ENCODE measurements at regions not wholly inside any gene's neighbourhood (a gene's known extent, or its start where the extent isn't known, plus 50 kb on each side); places are given as distances from the start of the nearest gene placed in this dataset.

DNA sequence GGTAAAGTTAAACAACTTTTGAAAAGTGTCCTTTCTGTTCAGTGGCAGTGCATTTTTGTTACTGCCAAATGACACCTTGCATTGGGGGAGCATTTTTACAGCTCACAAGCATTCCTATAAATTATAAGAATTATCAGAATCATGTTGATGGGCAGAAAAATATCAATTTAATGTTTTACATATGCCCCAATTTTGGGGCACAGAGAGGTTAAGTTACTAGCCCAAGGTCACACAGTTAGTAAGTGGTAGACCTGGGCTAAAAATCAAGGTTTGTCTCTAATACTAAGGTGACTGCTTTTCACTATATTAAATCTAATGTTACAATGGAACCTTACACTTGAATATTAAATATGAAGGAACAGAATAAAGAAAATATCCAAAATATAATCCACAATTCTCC lies 180.1 kb upstream of the IVNS1ABP start:
- H3K9me3 Mint-ChIP-seq: no peaks in the 10 kb centered on the region
- ATAC-seq (ENCODE audit: low read depth) (no peak), DNase-seq (no peak)
- POLR2A ChIA-PET: interaction anchor here (0.6 to 1.5 kb wide), 2 partner anchors 30 to 180 kb away, joined by 3 to 7 read pairs; partner anchors contain the start of gene IVNS1ABP
- CTCF ChIA-PET: no interaction called here
- no peak overlapping the region for H3K4me3 Mint-ChIP-seq
- TF ChIP-seq CTCF (IDR thresholded peaks at IDR 0.05): no peak
- intact Hi-C loops (cut with micrococcal nuclease): no loop called here
- no peaks in the 10 kb centered on the region for H3K4me1 Mint-ChIP-seq
- peaks cover 2% of the 10 kb centered on the region for H3K27me3 Mint-ChIP-seq
- no peak overlapping the region for H3K27ac Mint-ChIP-seq
- no peaks in the 10 kb centered on the region for H3K36me3 Mint-ChIP-seq (ENCODE audit: low read depth)

GRCh38 chr1:185495898-185496297 lies 178.9 kb upstream of the IVNS1ABP start:
- ATAC-seq (ENCODE audit: low read depth) (no peak), DNase-seq (no peak)
- no peaks in the 10 kb centered on the region for H3K4me1 Mint-ChIP-seq
- CTCF ChIA-PET: no interaction called here
- intact Hi-C loops (cut with micrococcal nuclease): no loop called here
- POLR2A ChIA-PET: interaction anchor here (1.5 kb wide), 1 partner anchor 178 kb away, joined by 7 read pairs; the partner anchor contains the start of gene IVNS1ABP
- peaks cover 2% of the 10 kb centered on the region for H3K27me3 Mint-ChIP-seq
- H3K27ac Mint-ChIP-seq: no peak overlapping the region
- H3K36me3 Mint-ChIP-seq (ENCODE audit: low read depth): no peaks in the 10 kb centered on the region
- no peak for TF ChIP-seq CTCF (IDR thresholded peaks at IDR 0.05)
- H3K9me3 Mint-ChIP-seq: no peaks in the 10 kb centered on the region
- no peak overlapping the region for H3K4me3 Mint-ChIP-seq

DNA sequence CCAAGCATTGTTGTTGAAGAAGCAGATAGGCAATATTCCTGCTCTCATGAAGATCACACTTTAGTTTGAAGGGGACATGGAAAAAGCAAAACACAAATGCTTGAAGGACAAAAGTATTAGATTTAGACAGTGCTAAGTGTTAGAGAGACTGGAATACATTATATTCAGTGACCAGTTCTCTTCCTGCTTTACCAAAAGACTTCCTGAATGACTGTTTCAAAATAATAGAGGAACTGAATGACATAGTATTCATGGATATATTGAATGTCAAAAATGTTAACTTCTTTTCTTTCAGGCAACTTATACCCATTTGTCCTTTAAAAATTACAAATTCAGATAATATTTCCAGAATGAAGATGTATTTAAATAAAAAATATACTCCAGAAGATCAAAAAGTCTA lies 178.0 kb upstream of the IVNS1ABP start:
- intact Hi-C loops (cut with micrococcal nuclease): no loop called here
- Mint-ChIP-seq H3K4me3 (no peak overlapping the region), H3K27ac (no peak overlapping the region), H3K9me3 (no peaks in the 10 kb centered on the region), H3K4me1 (no peaks in the 10 kb centered on the region), H3K27me3 (peaks cover 2% of the 10 kb centered on the region), H3K36me3 (ENCODE audit: low read depth) (no peaks in the 10 kb centered on the region)
- CTCF ChIA-PET: no interaction called here
- TF ChIP-seq CTCF (IDR thresholded peaks at IDR 0.05): no peak
- ATAC-seq (ENCODE audit: low read depth): no peak
- DNase-seq: no peak
- POLR2A ChIA-PET: no interaction called here

GRCh38 chr1:185492089-185492825 lies 175.2 kb upstream of the IVNS1ABP start:
- Mint-ChIP-seq H3K9me3 (no peaks in the 10 kb centered on the region), H3K27me3 (peaks cover 2% of the 10 kb centered on the region), H3K4me3 (no peak overlapping the region), H3K4me1 (no peaks in the 10 kb centered on the region), H3K27ac (no peak overlapping the region), H3K36me3 (ENCODE audit: low read depth) (no peaks in the 10 kb centered on the region)
- ChIA-PET POLR2A (no interaction called here), CTCF (no interaction called here)
- DNase-seq (no peak), ATAC-seq (ENCODE audit: low read depth) (no peak)
- TF ChIP-seq CTCF (IDR thresholded peaks at IDR 0.05): no peak
- intact Hi-C loops (cut with micrococcal nuclease): no loop called here

GRCh38 chr1:185491604-185492003 lies 174.6 kb upstream of the IVNS1ABP start:
- ChIA-PET CTCF (no interaction called here), POLR2A (no interaction called here)
- Mint-ChIP-seq H3K4me3 (no peak overlapping the region), H3K9me3 (no peaks in the 10 kb centered on the region), H3K4me1 (no peaks in the 10 kb centered on the region), H3K27ac (no peak overlapping the region), H3K27me3 (no peaks in the 10 kb centered on the region), H3K36me3 (ENCODE audit: low read depth) (no peaks in the 10 kb centered on the region)
- DNase-seq (no peak), ATAC-seq (ENCODE audit: low read depth) (no peak)
- TF ChIP-seq CTCF (IDR thresholded peaks at IDR 0.05): no peak
- intact Hi-C loops (cut with micrococcal nuclease): no loop called here

Measured in activated B cell treated with CpG ODN at 0.5 μM for 24 hours (primary cell).